LNCAP (cell line): ENCODE measurements at regions not wholly inside any gene's neighbourhood (a gene's known extent, or its start where the extent isn't known, plus 50 kb on each side); places are given as distances from the start of the nearest gene placed in this dataset.

ENCODE experiments used
- CTCF ChIP-seq: fragments of 450-650 bp; IDR thresholded peaks from 2 replicates; pipeline ENCODE4 v1.5.1; 2017; ENCODE audit warnings: mild to moderate bottlenecking

GRCh38 chr2:183665425-183665824 is 541.2 kb downstream of the NUP35 start:
- TF ChIP-seq CTCF, result no peak

GRCh38 chr2:183666031-183666430 is 541.8 kb downstream of the NUP35 start:
- no peak for TF ChIP-seq CTCF

- no peak for TF ChIP-seq CTCF
Observed at GRCh38 chr2:183671233-183671632, 547.0 kb downstream of the NUP35 start.

- TF ChIP-seq CTCF, result no peak
Observed at GRCh38 chr2:183678908-183679307, 554.7 kb downstream of the NUP35 start.

- TF ChIP-seq CTCF, result no peak
Observed at GRCh38 chr2:183680573-183680972, 556.3 kb downstream of the NUP35 start.

- no peak for TF ChIP-seq CTCF
Observed at GRCh38 chr2:183684686-183685085, 560.4 kb downstream of the NUP35 start.

- no peak for TF ChIP-seq CTCF
Observed at GRCh38 chr2:183696028-183696427, 571.8 kb downstream of the NUP35 start.

- no peak for TF ChIP-seq CTCF
Observed at GRCh38 chr2:183709829-183710228, 585.6 kb downstream of the NUP35 start.
